Stimulated activated naive B cell treated with anti-CD40 and anti-IgM and Interleukin-4, amounts not matched to agents 10 μg/mL and 1 μg/mL and 100 μg/mL, for 72 hours (primary cell): ENCODE measurements at regions not wholly inside any gene's neighbourhood (a gene's known extent, or its start where the extent isn't known, plus 50 kb on each side); places are given as distances from the start of the nearest gene placed in this dataset.
"Not testable (repeated sequence)": the region's sequence is repeated elsewhere in the genome, so short reads cannot be mapped to it uniquely, and the experiment has no call there.

Source experiments
- ATAC-seq, 2 donors: fragments of 150-1000 bp; cut with Tn5 transposase; replicated peaks; 2 replicates each; pipeline ENCODE4 v1.10.0; 2021; ENCODE audit warnings: moderate library complexity in 1 of 2
- DNase-seq: peaks from one replicate; pipeline ENCODE4 v3.0.0; 2021
- H3K27ac Mint-ChIP-seq: one replicate; pipeline ENCODE4 v1.8.0; 2022; ENCODE audit warnings: mild to moderate bottlenecking, mixed read lengths
- H3K27me3 Mint-ChIP-seq, 2 donors: one replicate each; pipeline ENCODE4 v1.8.0; 2022; ENCODE audit warnings: mixed read lengths in 2 of 2
- H3K36me3 Mint-ChIP-seq, 2 donors: one replicate each; pipeline ENCODE4 v1.8.0; 2022; ENCODE audit warnings: mixed read lengths in 2 of 2, mild to moderate bottlenecking in 1 of 2
- H3K4me1 Mint-ChIP-seq, 2 donors: one replicate each; pipeline ENCODE4 v1.8.0; 2022; ENCODE audit warnings: mixed read lengths in 2 of 2, mild to moderate bottlenecking in 1 of 2
- H3K4me3 Mint-ChIP-seq, 2 donors: one replicate each; pipeline ENCODE4 v1.8.0; 2022; ENCODE audit warnings: mild to moderate bottlenecking in 2 of 2, mixed read lengths in 2 of 2, moderate library complexity in 1 of 2
- H3K9me3 Mint-ChIP-seq, 2 donors: one replicate each; pipeline ENCODE4 v1.8.0; 2022; ENCODE audit warnings: mixed read lengths in 2 of 2, mild to moderate bottlenecking in 1 of 2

DNA sequence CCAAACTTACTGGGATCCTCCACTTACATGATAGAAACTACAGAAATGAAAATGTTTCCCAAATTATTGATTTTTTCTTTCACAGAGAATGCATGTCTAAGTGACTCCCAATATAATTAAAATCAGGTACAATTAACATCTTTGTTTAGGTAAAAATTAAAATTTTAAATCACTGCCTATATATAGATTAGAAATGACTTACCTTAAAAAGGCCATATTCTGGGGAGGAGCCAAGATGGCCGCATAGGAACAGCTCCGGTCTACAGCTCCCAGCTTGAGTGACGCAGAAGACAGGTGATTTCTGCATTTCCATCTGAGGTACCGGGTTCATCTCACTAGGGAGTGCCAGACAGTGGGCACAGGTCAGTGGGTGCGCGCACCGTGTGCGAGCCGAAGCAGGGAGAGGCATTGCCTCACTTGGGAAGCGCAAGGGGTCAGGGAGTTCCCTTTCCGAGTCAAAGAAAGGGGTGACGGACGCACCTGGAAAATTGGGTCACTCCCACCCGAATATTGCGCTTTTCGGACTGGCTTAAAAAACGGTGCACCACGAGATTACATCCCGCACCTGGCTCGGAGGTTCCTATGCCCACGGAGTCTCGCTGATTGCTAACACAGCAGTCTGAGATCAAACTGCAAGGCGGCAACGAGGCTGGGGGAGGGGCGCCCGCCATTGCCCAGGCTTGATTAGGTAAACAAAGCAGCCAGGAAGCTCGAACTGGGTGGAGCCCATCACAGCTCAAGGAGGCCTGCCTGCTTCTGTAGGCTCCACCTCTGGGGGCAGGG, 757.9 kb downstream of the C4orf33 start:
- not testable (repeated sequence) for ATAC-seq, H3K27me3 Mint-ChIP-seq, H3K4me1 Mint-ChIP-seq, H3K27ac Mint-ChIP-seq, H3K36me3 Mint-ChIP-seq, H3K4me3 Mint-ChIP-seq, DNase-seq, H3K9me3 Mint-ChIP-seq

DNA sequence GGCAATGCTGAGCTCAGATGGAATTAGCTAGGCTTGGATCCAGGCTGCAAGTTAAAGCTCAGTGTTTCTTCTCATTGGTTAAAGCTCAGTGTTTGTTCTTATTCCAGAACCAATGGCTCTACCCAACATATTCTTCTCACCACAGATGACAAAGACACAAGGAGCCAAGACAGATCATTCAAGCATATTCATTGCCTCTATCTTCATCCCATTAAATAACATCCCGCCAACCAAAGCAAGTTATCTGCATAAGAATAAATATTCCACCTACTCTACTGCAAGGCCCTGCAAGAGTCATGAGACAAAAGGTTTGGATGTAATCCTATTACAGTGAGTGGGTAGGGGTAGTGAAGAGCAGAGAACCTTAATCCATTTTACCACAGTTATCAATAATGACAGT, 766.5 kb downstream of the C4orf33 start:
- no peaks in the 10 kb centered on the region for H3K27me3 Mint-ChIP-seq
- peaks cover 3% of the 10 kb centered on the region in 2 donors for H3K9me3 Mint-ChIP-seq
- H3K4me1 Mint-ChIP-seq = no peaks in the 10 kb centered on the region
- H3K27ac Mint-ChIP-seq = no peak overlapping the region
- no peaks in the 10 kb centered on the region for H3K36me3 Mint-ChIP-seq
- no peak for DNase-seq
- H3K4me3 Mint-ChIP-seq = no peak overlapping the region
- no peak for ATAC-seq

DNA sequence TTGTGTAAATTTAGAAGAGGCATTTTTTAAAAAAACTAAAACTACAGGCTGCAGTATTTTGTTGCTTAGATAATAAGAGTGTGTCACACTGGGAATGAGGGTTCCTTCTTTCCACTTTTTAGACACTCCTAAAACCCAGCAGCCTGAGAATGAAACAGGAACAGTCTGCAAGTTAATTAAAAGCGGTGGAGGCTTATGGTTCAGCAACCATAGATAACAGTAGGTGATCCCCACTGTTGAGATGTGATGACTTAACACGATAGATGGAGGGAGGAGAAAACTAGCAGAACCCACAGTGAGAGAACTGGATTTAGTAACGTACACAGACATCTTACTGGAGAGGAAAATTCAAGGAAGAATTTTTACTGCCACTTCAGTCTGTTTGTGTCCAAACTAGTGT, 767.3 kb downstream of the C4orf33 start:
- no peaks in the 10 kb centered on the region for H3K36me3 Mint-ChIP-seq
- no peaks in the 10 kb centered on the region for H3K4me1 Mint-ChIP-seq
- H3K27ac Mint-ChIP-seq = no peak overlapping the region
- no peaks in the 10 kb centered on the region for H3K27me3 Mint-ChIP-seq
- no peak overlapping the region for H3K4me3 Mint-ChIP-seq
- no peak for DNase-seq
- ATAC-seq = no peak
- peaks cover 3% of the 10 kb centered on the region in 2 donors for H3K9me3 Mint-ChIP-seq

DNA sequence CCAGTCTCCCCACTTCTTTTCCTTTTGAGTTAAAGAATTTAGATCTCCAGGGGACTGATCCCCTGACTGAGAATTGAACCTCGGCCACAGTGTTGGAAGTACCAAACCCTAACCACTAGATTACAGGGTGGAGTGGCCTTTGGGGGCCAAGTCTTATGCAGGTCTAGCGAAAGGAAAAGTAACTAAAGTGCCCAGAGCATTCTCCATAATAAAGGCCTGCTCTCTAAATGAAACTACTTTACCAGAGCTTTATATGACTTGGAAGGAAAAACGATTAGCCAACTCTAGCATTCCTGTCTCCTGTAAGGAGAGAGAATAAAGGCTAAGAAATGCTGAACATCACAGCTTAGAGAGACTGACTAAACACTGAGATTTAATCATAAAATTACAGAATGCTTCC, 788.0 kb downstream of the C4orf33 start:
- Mint-ChIP-seq H3K27me3 (no peaks in the 10 kb centered on the region), H3K9me3 (peaks cover 9 to 13% of the 10 kb centered on the region in 2 donors), H3K27ac (no peak overlapping the region), H3K36me3 (no peaks in the 10 kb centered on the region), H3K4me1 (no peaks in the 10 kb centered on the region), H3K4me3 (no peak overlapping the region)
- DNase-seq = no peak
- ATAC-seq = no peak

DNA sequence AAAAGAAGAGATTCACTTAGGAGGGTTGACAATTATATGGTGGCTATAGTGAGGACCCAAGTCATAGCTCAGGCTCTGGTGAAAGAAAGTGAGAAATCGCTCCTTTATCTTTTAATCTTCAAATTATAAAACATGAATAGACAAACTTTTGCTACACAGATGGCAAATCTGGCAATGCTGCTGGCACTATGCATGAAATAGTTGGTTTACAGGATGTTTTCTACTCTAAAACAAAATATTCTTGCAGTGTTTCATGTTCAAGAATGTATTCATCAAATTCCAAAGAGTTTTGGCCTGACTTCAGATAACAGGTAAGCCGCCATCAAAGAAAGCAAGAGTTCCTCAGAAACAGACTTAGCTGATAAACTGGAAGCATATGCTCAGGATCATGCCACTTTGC, 801.2 kb downstream of the C4orf33 start:
- Mint-ChIP-seq H3K27ac (no peak overlapping the region), H3K4me3 (no peak overlapping the region), H3K36me3 (no peaks in the 10 kb centered on the region), H3K9me3 (peaks cover 6 to 7% of the 10 kb centered on the region in 2 donors), H3K27me3 (no peaks in the 10 kb centered on the region), H3K4me1 (no peaks in the 10 kb centered on the region)
- no peak for ATAC-seq
- no peak for DNase-seq

DNA sequence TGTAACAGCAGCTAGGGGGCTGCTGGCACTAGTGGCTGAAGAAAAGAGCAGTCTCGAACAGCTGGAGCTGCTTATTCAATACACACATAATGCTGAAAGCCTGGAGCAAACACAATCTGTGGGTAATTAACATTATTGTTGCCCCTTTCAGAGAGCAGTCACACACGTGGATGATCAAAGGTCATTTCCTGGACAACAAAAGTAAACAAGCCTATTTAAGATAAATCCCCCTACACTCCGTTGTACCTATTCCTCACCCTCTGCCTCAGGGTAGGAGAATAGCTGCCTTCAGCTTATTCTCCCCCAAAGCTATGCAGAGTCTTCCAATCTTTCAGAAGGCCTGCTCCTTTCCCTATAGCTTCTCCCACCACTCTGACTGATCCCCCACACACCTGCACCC, 803.9 kb downstream of the C4orf33 start:
- no peak for ATAC-seq
- H3K27ac Mint-ChIP-seq = no peak overlapping the region

DNA sequence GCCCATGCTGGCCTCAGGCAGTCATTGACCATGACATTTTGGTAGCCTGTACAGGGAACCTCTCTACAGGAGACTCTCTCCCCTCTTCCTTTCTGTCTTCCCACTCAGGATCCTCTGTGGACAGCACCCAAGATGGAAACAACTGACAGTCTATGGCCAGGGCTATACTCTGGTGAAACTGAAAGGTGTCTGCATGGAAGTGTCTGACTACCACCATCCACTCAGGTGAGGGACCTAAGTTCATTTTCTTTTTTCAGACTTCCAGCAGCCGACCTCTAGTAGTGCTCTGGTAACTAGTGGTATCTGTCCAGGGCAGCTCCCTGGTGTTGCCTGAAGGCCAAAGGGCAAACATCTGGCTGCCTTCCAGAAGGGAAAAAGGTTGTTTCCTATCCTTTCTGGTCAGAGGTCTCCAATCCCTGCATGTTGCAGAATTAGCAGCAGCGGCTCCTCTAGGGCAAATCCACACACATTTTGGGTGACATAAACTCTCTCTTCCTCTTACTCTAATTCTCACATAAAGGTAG, 804.5 kb downstream of the C4orf33 start:
- ATAC-seq (no peak), DNase-seq (no peak)
- Mint-ChIP-seq H3K27ac (no peak overlapping the region), H3K4me3 (no peak overlapping the region), H3K36me3 (no peaks in the 10 kb centered on the region), H3K4me1 (no peaks in the 10 kb centered on the region), H3K9me3 (peaks cover 9% of the 10 kb centered on the region in 2 donors), H3K27me3 (no peaks in the 10 kb centered on the region)

More for the DNA sequence above, 803.9 kb downstream of the C4orf33 start:
- no peak for DNase-seq
- Mint-ChIP-seq H3K9me3 (peaks cover 9% of the 10 kb centered on the region in 2 donors), H3K27me3 (no peaks in the 10 kb centered on the region), H3K4me1 (no peaks in the 10 kb centered on the region), H3K36me3 (no peaks in the 10 kb centered on the region), H3K4me3 (no peak overlapping the region)

DNA sequence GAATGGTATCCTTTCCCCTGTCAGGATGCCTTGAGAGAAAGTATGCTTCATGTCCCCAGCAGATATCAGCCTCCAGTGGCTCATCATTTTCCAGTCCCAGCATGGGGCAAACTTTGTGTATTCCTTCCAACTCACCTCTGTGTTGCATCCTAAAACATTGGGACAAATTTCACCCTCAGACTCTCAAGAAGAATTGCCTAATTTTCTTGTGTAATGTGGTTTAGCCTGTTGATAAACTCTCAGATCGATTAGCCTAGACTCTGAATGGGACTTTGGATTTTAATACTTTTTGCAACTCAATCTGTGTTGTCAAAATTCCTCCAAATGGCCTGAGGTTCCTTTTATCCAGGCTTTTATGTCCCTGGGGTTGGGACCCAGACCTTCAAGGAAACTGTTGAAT, 805.3 kb downstream of the C4orf33 start:
- Mint-ChIP-seq H3K4me3 (no peak overlapping the region), H3K9me3 (peaks cover 9% of the 10 kb centered on the region in 2 donors), H3K36me3 (no peaks in the 10 kb centered on the region), H3K4me1 (no peaks in the 10 kb centered on the region), H3K27ac (no peak overlapping the region), H3K27me3 (no peaks in the 10 kb centered on the region)
- DNase-seq (no peak), ATAC-seq (no peak)

DNA sequence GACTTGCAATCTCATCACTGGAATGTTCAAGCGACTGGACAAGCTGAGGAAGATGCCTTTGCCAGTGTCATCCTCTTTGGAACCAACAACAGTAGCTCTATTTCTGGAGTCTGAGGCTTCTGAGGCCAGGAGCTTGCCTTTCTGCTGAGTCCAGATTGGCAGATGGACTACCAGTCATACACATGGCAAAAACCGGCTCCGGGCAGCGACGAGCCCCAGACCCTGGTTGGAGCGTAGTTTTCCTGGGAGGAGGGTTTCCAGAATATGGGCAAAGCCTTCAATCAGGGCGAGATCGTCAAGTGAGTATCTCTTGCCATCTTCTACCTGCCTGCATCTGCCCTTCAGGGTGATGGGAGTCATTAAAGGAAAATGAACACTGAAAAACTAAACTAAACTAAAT, 807.9 kb downstream of the C4orf33 start:
- no peaks in the 10 kb centered on the region for H3K4me1 Mint-ChIP-seq
- DNase-seq = no peak
- H3K9me3 Mint-ChIP-seq = peaks cover 8 to 10% of the 10 kb centered on the region in 2 donors
- ATAC-seq = no peak
- H3K27ac Mint-ChIP-seq = no peak overlapping the region
- H3K27me3 Mint-ChIP-seq = no peaks in the 10 kb centered on the region
- no peaks in the 10 kb centered on the region for H3K36me3 Mint-ChIP-seq
- no peak overlapping the region for H3K4me3 Mint-ChIP-seq

DNA sequence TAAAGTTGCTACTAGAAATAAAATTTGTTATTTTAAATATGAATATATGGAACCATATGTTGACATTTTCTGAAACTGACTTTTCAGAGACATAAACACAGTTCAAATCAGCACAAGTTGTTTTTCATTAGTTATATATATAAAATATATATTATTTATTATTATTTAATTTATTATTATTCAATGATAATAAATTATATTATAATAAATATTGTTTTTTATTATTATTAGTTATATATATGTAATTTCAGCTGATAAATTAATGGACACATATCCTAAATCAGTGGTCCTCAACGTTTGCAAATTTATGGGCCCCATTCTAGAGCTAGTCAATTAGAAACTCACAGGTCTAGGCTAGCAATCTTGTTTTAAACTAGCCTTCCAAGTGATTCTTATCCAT, 809.3 kb downstream of the C4orf33 start:
- no peaks in the 10 kb centered on the region for H3K4me1 Mint-ChIP-seq

DNA sequence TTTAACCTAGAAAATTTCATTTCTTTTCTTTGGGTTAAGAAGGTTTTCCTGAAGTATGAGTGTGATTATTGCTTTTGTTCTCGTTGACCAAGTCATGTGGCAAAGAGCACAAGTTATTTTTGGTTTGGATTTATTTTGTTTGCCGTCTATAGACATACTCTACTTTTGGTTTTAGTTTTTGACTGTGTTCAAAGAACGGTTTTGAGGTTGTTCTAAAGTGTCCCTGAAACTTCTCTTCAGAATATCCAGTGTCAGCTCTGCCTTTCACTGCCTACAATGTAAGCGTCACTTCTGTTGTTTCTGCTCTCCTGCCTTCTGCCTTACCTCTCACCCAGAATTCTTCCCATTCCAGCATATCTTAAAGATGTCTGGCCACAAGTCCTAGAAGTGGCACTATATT, 812.2 kb downstream of the C4orf33 start:
- Mint-ChIP-seq H3K4me1 (no peaks in the 10 kb centered on the region), H3K9me3 (peaks cover 6 to 7% of the 10 kb centered on the region in 2 donors), H3K27me3 (no peaks in the 10 kb centered on the region), H3K4me3 (no peak overlapping the region), H3K36me3 (no peaks in the 10 kb centered on the region), H3K27ac (no peak overlapping the region)
- DNase-seq (no peak), ATAC-seq (no peak)

More for the DNA sequence above, 809.3 kb downstream of the C4orf33 start:
- Mint-ChIP-seq H3K27ac (no peak overlapping the region), H3K9me3 (peaks cover 12 to 17% of the 10 kb centered on the region in 2 donors), H3K36me3 (no peaks in the 10 kb centered on the region), H3K4me3 (no peak overlapping the region), H3K27me3 (no peaks in the 10 kb centered on the region)
- no peak for DNase-seq
- no peak for ATAC-seq

DNA sequence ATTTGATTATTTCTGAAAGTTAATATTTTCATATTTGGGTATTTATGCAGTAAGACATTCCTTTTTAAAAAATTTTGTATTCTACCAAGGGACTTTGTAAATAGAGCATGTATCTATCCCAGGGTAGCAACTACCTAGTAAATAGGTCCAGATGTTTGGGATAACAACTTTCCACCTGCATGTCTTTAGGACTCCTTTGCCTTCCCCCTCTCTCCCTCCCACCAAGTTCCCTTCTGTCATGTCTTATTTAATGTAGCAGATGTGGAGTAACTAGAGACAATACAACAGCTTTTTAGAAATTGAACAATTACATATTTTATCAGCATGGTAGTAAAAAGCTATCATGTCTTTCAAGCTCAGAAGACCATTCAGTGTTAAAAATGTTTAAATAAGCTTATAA, 821.0 kb downstream of the C4orf33 start:
- Mint-ChIP-seq H3K4me1 (no peaks in the 10 kb centered on the region), H3K9me3 (no peaks in the 10 kb centered on the region), H3K27me3 (no peaks in the 10 kb centered on the region), H3K4me3 (no peak overlapping the region), H3K36me3 (no peaks in the 10 kb centered on the region), H3K27ac (no peak overlapping the region)
- ATAC-seq = no peak
- DNase-seq = no peak

DNA sequence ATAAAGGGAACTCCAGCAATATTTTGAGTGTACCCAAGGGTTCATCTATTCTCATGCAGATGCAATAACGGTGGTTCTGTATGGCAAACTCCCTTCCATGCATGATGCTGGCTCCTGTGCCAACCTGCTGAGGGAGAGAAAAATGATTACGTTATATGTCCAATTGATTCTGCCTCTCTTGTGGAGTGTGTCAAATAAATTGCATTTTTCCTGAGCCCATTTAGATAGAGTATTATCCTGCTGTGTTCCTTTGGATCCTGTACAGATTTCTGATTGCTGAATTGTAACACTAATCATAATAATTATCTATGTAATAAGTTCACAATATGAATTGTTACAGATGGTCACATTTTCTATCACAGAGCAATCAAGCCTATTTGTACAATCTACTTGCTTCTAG, 821.7 kb downstream of the C4orf33 start:
- ATAC-seq = no peak
- no peak for DNase-seq
- no peaks in the 10 kb centered on the region for H3K9me3 Mint-ChIP-seq

DNA sequence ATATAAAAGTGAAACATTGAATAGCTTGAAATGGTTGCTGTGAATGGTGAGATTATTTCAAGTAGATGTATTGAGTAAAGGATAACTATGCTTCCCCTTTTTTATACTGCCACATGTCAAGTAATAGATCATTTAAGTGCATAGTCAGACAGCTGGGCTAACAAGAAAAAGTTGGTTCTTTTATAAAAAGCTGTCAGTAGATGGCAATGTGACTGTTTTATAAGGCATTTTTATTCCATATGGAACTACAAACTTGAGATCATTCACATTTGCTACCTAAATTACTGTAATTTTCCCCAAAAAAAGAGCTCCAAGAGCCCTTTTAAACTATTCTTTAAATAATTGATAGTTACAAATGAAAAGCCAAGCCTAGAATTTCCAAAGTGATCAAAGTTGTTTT, 831.0 kb downstream of the C4orf33 start:
- Mint-ChIP-seq H3K4me3 (no peak overlapping the region), H3K4me1 (no peaks in the 10 kb centered on the region), H3K36me3 (no peaks in the 10 kb centered on the region), H3K27me3 (no peaks in the 10 kb centered on the region), H3K27ac (no peak overlapping the region), H3K9me3 (no peaks in the 10 kb centered on the region)
- no peak for ATAC-seq
- DNase-seq = no peak

More for the DNA sequence above, 821.7 kb downstream of the C4orf33 start:
- no peaks in the 10 kb centered on the region for H3K36me3 Mint-ChIP-seq
- no peaks in the 10 kb centered on the region for H3K4me1 Mint-ChIP-seq
- H3K27ac Mint-ChIP-seq = no peak overlapping the region
- H3K4me3 Mint-ChIP-seq = no peak overlapping the region
- no peaks in the 10 kb centered on the region for H3K27me3 Mint-ChIP-seq

DNA sequence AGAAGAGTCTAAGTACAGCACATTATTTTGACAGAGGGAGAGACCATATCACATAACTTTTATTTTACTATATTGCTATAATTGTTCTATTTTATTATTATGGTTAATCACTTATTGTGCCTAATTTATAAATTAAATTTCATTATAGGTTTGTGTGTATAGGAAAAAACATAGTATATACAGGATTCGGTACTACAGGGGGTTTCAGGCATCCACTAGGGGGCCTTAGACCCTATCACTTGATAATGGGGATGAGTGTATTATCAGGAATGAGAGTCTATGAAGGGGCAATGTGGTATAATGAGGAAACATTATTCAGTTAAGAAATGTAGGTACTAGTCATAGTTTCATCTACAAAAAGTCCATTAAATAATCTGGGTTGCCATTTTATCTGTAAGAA, 833.1 kb downstream of the C4orf33 start:
- ATAC-seq (no peak), DNase-seq (no peak)
- Mint-ChIP-seq H3K9me3 (no peaks in the 10 kb centered on the region), H3K27me3 (no peaks in the 10 kb centered on the region), H3K27ac (no peak overlapping the region), H3K4me3 (no peak overlapping the region), H3K4me1 (no peaks in the 10 kb centered on the region), H3K36me3 (no peaks in the 10 kb centered on the region)
